Left ventricle myocardium inferior (tissue), 1 donor: ENCODE measurements at regions not wholly inside any gene's neighbourhood (a gene's known extent, or its start where the extent isn't known, plus 50 kb on each side); places are given as distances from the start of the nearest gene placed in this dataset.

Experiments
- DNase-seq: peaks from one replicate; pipeline ENCODE4 v3.0.0-alpha.2; 2020
- H3K27ac ChIP-seq: fragments of 200-600 bp; replicated peaks from 2 replicates; pipeline ENCODE4 v1.8.0; 2021
- H3K27me3 ChIP-seq: fragments of 200-600 bp; 2 replicates; pipeline ENCODE4 v1.8.0; 2021; ENCODE audit warnings: low read depth
- H3K36me3 ChIP-seq: fragments of 200-600 bp; 2 replicates; pipeline ENCODE4 v1.8.0; 2021
- H3K4me1 ChIP-seq: fragments of 200-600 bp; 2 replicates; pipeline ENCODE4 v1.8.0; 2021
- H3K4me3 ChIP-seq: fragments of 200-600 bp; 2 replicates; pipeline ENCODE4 v1.8.0; 2021; ENCODE audit warnings: mild to moderate bottlenecking, moderate library complexity
- H3K9me3 ChIP-seq: fragments of 200-600 bp; replicated peaks from 2 replicates; pipeline ENCODE4 v1.8.0; 2021
- intact Hi-C: fragments of 100-400 bp; cut with micrococcal nuclease; formaldehyde crosslinking; loops from one replicate; pipeline ENCODE4 v1.11.0; 2022
- TF ChIP-seq, protein P1 (sequence below): fragments of 200-600 bp; IDR thresholded peaks from 2 replicates; pipeline ENCODE4 v1.8.0; 2021; ENCODE audit warnings: antibody characterized with exemption, mild to moderate bottlenecking, borderline replicate concordance
- donor health status: DM: no; HTN: yes; CAD: no; lungs with severe emphysema.

DNA sequence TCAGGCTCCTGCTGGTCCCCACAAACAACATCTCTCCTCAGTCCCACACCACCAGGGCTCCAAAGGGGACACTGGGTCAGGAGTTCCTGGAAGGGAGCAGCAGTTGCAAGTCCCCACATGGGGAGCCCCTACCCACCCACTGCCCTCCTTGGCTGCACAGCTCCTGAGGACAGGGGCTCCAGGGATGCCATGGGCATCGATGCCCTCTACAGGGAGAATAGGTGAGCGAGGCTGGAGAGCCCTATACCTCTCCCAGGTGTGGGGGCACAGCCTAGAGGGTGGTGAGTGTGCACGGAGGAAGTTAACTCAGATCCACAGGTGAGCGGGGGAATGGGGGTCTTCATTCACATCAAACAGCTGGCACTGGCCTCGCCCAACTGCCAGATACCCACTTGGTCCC lies 141.2 kb upstream of the LINGO1 start:
- Histone ChIP-seq H3K4me1 (no peaks in the 10 kb centered on the region), H3K4me3 (no peak overlapping the region), H3K27ac (no peak overlapping the region), H3K9me3 (no peaks in the 10 kb centered on the region), H3K27me3 (peaks cover 27% of the 10 kb centered on the region), H3K36me3 (no peaks in the 10 kb centered on the region)
- TF ChIP-seq, protein P1, sequence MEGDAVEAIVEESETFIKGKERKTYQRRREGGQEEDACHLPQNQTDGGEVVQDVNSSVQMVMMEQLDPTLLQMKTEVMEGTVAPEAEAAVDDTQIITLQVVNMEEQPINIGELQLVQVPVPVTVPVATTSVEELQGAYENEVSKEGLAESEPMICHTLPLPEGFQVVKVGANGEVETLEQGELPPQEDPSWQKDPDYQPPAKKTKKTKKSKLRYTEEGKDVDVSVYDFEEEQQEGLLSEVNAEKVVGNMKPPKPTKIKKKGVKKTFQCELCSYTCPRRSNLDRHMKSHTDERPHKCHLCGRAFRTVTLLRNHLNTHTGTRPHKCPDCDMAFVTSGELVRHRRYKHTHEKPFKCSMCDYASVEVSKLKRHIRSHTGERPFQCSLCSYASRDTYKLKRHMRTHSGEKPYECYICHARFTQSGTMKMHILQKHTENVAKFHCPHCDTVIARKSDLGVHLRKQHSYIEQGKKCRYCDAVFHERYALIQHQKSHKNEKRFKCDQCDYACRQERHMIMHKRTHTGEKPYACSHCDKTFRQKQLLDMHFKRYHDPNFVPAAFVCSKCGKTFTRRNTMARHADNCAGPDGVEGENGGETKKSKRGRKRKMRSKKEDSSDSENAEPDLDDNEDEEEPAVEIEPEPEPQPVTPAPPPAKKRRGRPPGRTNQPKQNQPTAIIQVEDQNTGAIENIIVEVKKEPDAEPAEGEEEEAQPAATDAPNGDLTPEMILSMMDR = no peak
- intact Hi-C loops = no loop called here
- DNase-seq = no peak

DNA sequence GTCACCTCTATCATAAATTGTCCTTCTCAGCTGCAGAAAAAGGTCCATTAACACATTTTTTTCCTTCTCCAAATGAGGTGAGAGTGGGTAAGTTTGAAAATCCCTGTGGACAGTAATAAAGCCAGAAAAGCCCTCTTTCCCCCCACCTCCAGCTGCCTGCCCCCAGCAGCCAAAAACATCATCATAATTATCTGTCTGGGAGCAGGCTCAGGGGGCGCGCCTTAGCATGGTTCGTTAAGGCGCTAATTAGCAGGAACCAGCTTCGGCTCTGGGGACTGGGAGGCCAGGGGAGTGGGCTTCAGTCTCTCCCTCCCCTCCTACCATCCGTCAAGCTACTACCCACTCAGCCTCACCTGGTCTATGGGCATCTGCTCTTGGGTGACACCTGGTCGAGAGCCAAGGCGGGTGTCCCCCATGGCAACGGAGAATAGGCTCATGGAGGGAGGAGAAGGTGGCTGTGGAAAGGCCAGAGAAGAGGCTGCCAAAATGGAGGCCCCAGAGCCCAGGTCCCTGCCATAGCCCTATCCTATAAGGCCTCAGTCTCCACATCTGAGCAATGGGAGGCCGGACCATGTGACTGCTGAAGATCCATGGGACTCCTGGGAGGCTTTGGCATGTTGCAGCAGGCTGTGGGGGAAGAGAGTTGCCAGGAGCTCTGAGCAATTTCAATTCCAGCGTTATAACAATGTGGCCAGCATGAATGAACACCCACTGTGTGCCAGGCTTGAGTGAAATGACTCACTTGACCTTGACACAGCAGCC lies 140.1 kb upstream of the LINGO1 start:
- DNase-seq = no peak
- TF ChIP-seq, protein P1 = no peak
- Histone ChIP-seq H3K27ac (no peak overlapping the region), H3K4me3 (no peak overlapping the region), H3K9me3 (no peaks in the 10 kb centered on the region), H3K4me1 (no peaks in the 10 kb centered on the region), H3K27me3 (peaks cover 38% of the 10 kb centered on the region), H3K36me3 (no peaks in the 10 kb centered on the region)
- intact Hi-C loops = no loop called here

DNA sequence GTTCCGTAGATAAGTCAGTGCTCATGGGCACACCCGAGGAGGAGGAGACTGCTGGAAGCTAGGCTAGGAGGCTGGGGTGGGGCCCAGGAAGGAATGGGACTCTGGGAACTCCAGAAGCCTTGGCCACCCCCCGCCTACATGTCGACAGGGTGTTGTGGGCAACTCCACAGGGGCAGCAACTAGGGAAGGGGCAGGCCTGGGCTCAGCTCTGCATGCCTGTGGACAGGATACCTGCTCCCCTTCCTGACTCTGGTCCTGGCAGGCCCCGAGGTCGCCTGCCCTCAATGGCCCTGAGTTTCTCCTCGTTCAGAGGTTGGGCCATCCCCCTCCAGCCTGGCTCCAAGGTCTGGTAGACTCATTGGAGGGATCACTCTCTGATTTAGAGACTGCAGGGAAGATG lies 138.9 kb upstream of the LINGO1 start:
- Histone ChIP-seq H3K27ac (no peak overlapping the region), H3K36me3 (no peaks in the 10 kb centered on the region), H3K4me1 (no peaks in the 10 kb centered on the region), H3K9me3 (no peaks in the 10 kb centered on the region), H3K4me3 (no peak overlapping the region), H3K27me3 (peaks cover 46% of the 10 kb centered on the region)
- TF ChIP-seq, protein P1 = no peak
- intact Hi-C loops = no loop called here
- DNase-seq = no peak

DNA sequence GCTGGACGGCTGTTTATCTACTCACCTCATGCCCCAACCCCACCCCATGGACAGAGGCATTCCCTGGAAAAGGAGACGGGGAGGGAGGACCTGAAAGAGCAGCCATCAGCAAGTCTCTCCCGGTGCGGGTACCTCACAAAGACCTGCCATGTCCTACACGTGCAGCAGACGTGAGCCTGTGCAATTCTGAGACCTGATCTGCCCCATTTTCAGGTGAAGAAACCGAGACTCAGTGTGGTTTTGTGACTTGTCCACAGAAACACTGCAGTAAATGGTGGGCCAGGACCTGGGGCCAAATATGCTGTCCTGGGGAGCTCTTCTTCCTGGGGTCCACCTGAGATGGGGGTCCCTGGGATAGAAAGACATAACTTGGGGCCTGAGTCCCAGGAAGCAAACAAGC lies 137.0 kb upstream of the LINGO1 start:
- no peak overlapping the region for H3K4me3 ChIP-seq
- no peaks in the 10 kb centered on the region for H3K9me3 ChIP-seq
- H3K27me3 ChIP-seq = peaks cover 65% of the 10 kb centered on the region
- no peaks in the 10 kb centered on the region for H3K36me3 ChIP-seq
- TF ChIP-seq, protein P1 = no peak
- H3K27ac ChIP-seq = no peak overlapping the region
- intact Hi-C loops = no loop called here
- no peaks in the 10 kb centered on the region for H3K4me1 ChIP-seq
- DNase-seq = no peak

DNA sequence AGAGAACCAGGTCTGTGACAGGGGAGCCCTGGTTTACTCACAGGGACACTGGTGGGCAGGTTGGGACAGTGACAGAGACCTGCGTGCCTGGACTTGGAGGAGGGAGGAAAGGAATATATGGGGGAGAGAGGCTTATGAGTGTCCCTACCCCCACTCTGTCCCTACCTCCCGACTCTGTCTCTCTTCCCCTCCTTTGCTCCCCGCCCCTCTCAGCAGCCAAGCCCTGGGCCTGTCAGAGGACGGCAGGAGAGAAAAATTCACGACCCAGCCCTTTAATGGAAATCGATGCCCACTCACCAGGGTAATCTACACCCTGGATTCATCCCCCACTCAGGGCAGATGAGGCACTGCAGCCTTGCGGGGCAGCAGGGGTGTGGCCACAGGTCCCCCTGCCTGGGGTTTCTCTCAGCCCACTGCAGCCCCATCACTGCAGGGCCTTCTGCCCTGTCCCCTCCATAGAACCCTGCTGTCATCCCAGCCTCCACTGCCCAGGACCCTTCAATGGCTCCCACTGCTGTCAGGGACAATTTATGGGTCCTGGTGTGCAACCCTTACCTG lies 135.9 kb upstream of the LINGO1 start:
- no peaks in the 10 kb centered on the region for H3K9me3 ChIP-seq
- no peak overlapping the region for H3K4me3 ChIP-seq
- intact Hi-C loops = no loop called here
- H3K4me1 ChIP-seq = no peaks in the 10 kb centered on the region
- TF ChIP-seq, protein P1 = no peak
- no peak for DNase-seq
- peaks cover 70% of the 10 kb centered on the region for H3K27me3 ChIP-seq
- H3K27ac ChIP-seq = no peak overlapping the region
- H3K36me3 ChIP-seq = no peaks in the 10 kb centered on the region
